ENCODE measurements at regions not wholly inside any gene's neighbourhood (a gene's known extent, or its start where the extent isn't known, plus 50 kb on each side); places are given as distances from the start of the nearest gene placed in this dataset.
"Not testable (repeated sequence)": the region's sequence is repeated elsewhere in the genome, so short reads cannot be mapped to it uniquely, and the experiment has no call there.

- TF ChIP-seq MAX (IDR thresholded peaks at IDR 0.05); CTCF (IDR thresholded peaks at IDR 0.05; ENCODE audit: low read depth, low read length, missing input control); TAF1 (conservative IDR thresholded peaks at IDR 0.05): not testable (repeated sequence)
These were observed 155.1 kb upstream of the GHR start for GRCh38 chr5:42268170-42268569.

Data from liver (tissue), 3 donors.